Erythroblast (primary cell): ENCODE measurements at regions not wholly inside any gene's neighbourhood (a gene's known extent, or its start where the extent isn't known, plus 50 kb on each side); places are given as distances from the start of the nearest gene placed in this dataset.

Source experiments
- DNase-seq, 2 experiments: peaks; one replicate each; lab custom pipeline; 2025; lab: John Stamatoyannopoulos, UW
- GATA1 ChIP-seq: IDR thresholded peaks from 2 replicates; pipeline ENCODE4 v1.6.1; 2011; ENCODE audit warnings: low read depth, mild to moderate bottlenecking, control low read depth, low read length, moderate library complexity
- POLR2A ChIP-seq: IDR thresholded peaks from 2 replicates; pipeline ENCODE4 v1.6.1; 2011; ENCODE audit warnings: mild to moderate bottlenecking, low read length

- TF ChIP-seq POLR2A = no peak
- DNase-seq = no peak
Observed at GRCh38 chr13:106941779-106942178, 373.8 kb upstream of the ARGLU1 start.

- no peak for DNase-seq
- TF ChIP-seq GATA1 = no peak
- TF ChIP-seq POLR2A = no peak
Observed at GRCh38 chr13:106927421-106927820, 359.5 kb upstream of the ARGLU1 start.

- no peak for TF ChIP-seq GATA1
- no peak for TF ChIP-seq POLR2A
- no peak for DNase-seq
Observed at GRCh38 chr13:106922384-106922783, 354.4 kb upstream of the ARGLU1 start.

GRCh38 chr13:106919638-106920037 is 351.7 kb upstream of the ARGLU1 start:
- DNase-seq = no peak
- no peak for TF ChIP-seq POLR2A
- no peak for TF ChIP-seq GATA1

GRCh38 chr13:106919133-106919532 is 351.2 kb upstream of the ARGLU1 start:
- TF ChIP-seq POLR2A (no peak), GATA1 (no peak)
- no peak for DNase-seq

- no peak for DNase-seq
- no peak for TF ChIP-seq GATA1
- no peak for TF ChIP-seq POLR2A
Observed at GRCh38 chr13:106918557-106918860, 350.6 kb upstream of the ARGLU1 start.

GRCh38 chr13:106917673-106918556 is 350.0 kb upstream of the ARGLU1 start:
- no peak for TF ChIP-seq GATA1
- no peak for TF ChIP-seq POLR2A

GRCh38 chr13:106917024-106917571 is 349.2 kb upstream of the ARGLU1 start:
- TF ChIP-seq POLR2A = no peak
- DNase-seq = no peak

More at GRCh38 chr13:106917673-106918556, 350.0 kb upstream of the ARGLU1 start:
- DNase-seq = peak; percentile 72 to 77

- DNase-seq = no peak
- no peak for TF ChIP-seq POLR2A
- no peak for TF ChIP-seq GATA1
Observed at GRCh38 chr13:106916329-106916976, 348.5 kb upstream of the ARGLU1 start.

GRCh38 chr13:106915146-106915545 is 347.2 kb upstream of the ARGLU1 start:
- DNase-seq = no peak
- TF ChIP-seq POLR2A (no peak), GATA1 (no peak)

- TF ChIP-seq POLR2A = no peak
- no peak for TF ChIP-seq GATA1
- no peak for DNase-seq
Observed at GRCh38 chr13:106911627-106912026, 343.7 kb upstream of the ARGLU1 start.

GRCh38 chr13:106911020-106911419 is 343.1 kb upstream of the ARGLU1 start:
- TF ChIP-seq GATA1 (no peak), POLR2A (no peak)
- no peak for DNase-seq

GRCh38 chr13:106906426-106906996 is 338.6 kb upstream of the ARGLU1 start:
- DNase-seq = no peak
- TF ChIP-seq POLR2A = no peak
- TF ChIP-seq GATA1 = no peak
